ENCODE measurements at regions not wholly inside any gene's neighbourhood (a gene's known extent, or its start where the extent isn't known, plus 50 kb on each side); places are given as distances from the start of the nearest gene placed in this dataset.
"Not testable (repeated sequence)": the region's sequence is repeated elsewhere in the genome, so short reads cannot be mapped to it uniquely, and the experiment has no call there.

GRCh38 chr3:127070776-127071175 is 87.9 kb downstream of the PLXNA1 start:
- DNase-seq (ENCODE audit: low read depth), result no peak

DNA sequence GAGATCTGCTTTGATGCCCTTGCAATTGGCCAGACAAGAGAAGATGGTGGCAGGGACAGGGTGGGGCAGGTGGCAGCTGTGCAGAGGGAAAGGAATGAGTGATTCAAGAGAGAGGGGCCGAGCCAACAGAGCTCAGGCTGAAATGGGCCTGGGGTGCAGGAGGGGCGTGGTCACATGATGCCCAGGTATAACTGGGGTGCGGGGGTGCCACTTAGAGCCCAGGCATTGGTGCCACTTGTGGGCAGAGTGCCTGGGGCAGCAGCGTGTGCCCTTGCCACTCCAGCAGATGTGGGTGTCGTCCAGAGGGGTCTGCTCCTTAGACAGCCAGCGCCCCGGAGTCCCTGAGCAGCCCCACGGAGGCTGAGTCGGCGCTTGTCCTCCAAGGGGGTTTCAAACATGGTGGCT is 88.7 kb downstream of the PLXNA1 start:
- no peak for DNase-seq (ENCODE audit: low read depth)

GRCh38 chr3:127072221-127072771 is 89.4 kb downstream of the PLXNA1 start:
- DNase-seq (ENCODE audit: low read depth), result no peak

DNA sequence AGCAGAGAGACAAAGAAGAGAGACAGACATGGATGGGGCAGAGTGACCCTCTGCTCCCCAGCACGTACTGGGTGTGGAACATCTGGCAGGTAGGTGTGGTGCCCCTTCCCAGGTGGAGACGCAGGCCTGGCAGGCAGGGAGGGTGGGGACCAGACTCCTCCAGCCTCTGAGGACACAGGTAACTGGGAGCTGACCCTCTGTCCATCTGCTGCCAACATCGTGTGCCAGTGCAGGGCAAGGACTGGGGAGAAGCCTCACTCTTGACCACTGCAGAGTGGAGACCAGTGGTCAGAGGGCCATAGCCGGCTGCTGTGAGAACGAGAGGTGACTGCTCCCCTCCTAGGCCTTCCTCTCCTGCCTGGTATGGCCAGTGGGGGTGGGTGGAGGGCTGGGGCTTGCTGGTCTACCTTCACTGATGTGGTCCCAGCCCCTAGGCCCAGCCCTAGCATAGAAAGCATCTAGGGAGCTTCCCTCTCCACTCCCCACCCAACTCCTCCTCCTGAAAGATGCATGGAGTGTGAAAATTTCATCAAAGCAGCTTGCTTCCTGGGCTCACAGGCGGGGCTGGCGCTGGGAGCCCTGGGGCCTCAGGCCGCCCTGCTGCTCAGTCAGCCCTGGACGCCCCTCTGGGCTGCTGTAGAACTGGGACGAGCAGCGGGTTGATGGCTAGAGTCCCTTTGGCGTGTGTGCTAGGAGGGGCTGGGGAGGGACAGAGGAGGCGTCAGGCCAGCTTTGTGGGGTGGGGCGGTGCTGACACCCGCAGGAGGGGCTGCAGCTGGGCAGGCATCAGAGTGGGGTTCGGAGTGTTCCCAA is 90.3 kb downstream of the PLXNA1 start:
- no peak for DNase-seq (ENCODE audit: low read depth)

DNA sequence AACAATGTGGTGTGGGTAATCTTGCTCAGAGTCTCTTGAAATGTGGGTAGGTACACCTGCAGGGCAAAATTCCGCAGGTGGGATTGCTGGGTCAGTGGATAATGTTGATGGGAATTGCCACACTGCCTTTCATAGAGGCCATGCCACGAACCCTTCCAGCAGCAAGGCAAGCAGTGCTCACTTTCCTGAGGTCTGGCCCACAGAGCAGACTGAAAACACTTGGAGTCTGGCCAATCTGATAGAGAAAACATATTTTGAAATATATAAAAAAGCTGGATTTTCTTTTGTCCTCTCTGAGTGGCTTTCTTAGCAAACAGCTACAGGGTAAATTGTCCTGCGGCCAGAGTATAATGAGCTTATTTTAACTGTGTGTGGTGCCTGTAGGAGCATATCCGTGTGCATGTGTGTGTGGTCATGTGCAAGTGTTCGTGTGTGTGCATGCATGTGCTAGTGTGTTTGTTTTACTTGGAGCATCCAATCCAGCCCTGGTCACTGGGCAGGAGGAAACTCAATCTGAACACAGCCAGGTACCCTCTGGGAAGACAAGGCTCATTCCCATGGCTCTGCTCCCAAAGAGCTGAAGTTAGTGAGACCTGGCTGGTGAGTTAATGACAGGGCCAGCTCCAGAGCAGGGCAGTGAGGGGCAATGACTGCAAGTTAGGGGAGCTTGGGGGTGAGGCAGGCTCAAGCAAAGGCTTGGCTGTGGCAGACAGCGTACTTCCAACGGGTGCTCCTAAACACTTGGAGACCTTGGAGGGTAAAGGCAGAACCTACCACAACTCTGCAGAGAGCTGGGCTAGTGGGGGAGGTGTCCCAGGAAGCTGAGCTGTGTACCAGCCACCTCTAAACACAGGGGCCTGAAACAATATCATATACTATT is 91.3 kb downstream of the PLXNA1 start:
- DNase-seq (ENCODE audit: low read depth), result no peak

GRCh38 chr3:127074900-127075360 is 92.0 kb downstream of the PLXNA1 start:
- peak; percentile 66 for DNase-seq (ENCODE audit: low read depth)

DNA sequence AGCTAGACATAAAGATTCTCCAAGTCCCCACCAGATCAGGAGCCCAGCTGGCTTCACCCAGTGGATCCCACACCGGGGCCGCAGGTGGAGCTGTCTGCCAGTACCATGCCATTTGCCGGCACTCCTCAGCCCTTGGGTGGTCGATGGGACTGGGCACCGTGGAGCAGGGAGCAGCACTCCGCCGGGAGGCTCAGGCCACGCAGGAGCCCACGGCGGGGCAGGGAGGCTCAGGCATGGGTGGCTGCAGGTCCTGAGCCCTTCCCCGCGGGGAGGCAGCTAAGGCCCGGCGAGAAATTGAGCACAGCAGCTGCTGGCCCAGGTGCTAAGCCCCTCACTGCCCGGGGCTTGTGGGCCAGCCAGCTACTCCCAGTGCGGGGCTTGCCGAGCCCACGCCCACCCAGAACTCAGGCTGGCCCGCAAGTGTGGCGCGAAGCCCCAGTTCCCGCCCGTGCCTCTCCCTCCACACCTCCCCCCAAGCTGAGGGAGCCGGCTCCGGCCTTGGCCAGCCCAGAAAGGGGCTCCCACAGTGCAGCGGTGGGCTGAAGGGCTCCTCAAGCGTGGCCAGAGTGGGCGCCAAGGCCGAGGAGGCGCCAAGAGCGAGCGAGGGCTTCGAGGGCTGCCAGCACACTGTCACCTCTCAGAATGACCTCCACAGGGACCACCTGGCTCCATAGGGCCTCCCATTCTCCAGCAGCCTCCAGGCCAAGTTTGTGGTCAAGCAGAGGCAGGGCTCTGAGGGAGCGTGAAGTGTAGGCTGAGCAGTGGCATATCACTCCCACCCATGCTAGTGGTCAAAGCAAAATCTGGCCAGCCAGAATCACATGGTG is 93.5 kb downstream of the PLXNA1 start:
- DNase-seq (ENCODE audit: low read depth), result not testable (repeated sequence)

GRCh38 chr3:127077068-127077467 is 94.2 kb downstream of the PLXNA1 start:
- no peak for DNase-seq (ENCODE audit: low read depth)

- DNase-seq (ENCODE audit: low read depth), result no peak
Observed at GRCh38 chr3:127077505-127078064, 94.7 kb downstream of the PLXNA1 start.

DNA sequence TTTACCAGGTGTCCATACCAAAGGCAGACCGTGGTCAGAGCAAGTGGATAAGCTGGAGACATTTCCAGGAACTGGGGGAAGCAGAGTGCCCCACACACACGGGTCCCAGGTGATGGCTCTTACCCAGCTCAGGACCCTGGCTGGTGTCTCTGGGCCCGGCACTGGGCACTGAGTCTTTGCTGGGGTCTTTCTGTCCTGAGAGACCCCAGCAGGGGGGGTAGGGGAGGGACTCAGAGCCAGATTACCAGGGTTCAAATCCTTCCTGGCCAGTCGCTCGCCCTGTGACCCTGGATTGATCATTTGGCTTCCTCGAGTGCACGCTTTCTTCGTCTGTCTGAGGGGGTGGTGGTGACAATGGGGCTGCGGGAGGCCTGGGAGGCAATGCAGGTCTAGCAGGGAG is 95.7 kb downstream of the PLXNA1 start:
- no peak for DNase-seq (ENCODE audit: low read depth)

GRCh38 chr3:127079211-127079610 is 96.3 kb downstream of the PLXNA1 start:
- no peak for DNase-seq (ENCODE audit: low read depth)

- no peak for DNase-seq (ENCODE audit: low read depth)
Observed at GRCh38 chr3:127081001-127081720, 98.2 kb downstream of the PLXNA1 start.

GRCh38 chr3:127082066-127082465 is 99.2 kb downstream of the PLXNA1 start:
- no peak for DNase-seq (ENCODE audit: low read depth)

GRCh38 chr3:127083778-127084397 is 101.0 kb downstream of the PLXNA1 start:
- DNase-seq (ENCODE audit: low read depth), result no peak

DNA sequence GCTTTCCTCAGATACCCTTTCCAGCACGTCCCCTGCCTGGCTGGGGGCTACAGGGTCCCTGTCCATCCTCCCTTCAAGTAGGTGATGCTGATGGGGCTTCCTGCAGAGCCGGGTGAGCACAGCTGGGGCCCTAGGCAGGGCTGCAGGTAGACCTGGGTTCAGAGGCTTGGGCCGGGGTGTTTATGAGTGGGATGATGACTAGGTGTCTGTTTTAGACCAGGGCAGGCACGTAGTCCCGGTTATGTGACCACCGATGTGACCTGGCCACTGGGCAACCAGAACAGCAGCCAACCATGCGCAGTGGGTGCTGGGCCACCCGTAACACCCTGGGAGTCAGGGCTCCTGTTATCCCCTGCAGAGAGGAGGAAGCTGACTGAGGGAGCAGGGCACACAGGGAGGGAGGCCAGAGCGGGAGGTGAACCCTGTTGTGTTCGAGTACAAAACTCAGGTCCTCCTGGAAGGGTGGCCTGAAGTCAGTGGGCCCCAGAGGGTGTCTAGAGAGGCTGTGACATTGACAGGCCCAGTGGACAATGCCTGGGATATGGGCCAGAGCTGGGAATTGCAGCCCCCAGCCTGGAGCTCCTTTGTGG is 101.6 kb downstream of the PLXNA1 start:
- no peak for DNase-seq (ENCODE audit: low read depth)

- no peak for DNase-seq (ENCODE audit: low read depth)
Observed at GRCh38 chr3:127085576-127085975, 102.7 kb downstream of the PLXNA1 start.

DNA sequence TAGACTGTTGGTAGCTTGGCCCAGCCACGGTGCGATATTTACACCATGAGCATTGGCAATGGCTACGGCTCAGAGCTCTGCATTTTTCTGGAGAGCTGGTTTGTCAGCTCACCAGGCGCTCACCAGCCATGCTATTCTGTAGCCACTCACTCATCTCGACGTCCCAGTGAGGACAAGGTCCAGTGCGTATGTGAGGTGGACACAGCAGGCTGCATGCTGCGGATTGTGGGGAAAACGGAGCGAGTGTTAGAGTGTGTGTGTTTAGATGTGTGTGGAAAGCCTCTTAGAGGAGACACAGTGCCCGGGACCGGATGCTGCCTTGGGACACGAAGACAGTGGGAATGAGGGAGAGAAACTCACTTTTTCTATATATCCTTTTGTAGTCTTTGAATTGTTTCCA is 103.7 kb downstream of the PLXNA1 start:
- not testable (repeated sequence) for DNase-seq (ENCODE audit: low read depth)

DNA sequence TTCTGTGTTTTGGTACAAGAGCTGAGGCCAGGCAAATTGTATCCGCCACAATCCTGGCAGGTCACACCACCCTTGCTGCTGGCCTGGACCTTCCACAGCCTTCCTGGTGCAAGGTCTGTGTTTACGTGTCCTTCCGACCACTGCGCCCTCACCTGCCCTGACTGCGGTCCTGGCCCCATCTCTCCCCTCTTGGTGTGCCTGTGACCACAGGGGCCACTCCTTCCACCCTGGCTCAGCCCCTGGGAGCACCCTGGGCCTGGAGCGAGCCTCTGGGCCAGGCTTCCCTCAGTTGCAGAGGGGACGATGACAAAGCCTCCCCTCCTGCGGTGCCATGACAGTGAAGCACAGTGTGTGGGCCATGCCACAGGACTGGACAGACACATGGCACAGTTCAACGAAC is 104.5 kb downstream of the PLXNA1 start:
- DNase-seq (ENCODE audit: low read depth), result no peak

DNA sequence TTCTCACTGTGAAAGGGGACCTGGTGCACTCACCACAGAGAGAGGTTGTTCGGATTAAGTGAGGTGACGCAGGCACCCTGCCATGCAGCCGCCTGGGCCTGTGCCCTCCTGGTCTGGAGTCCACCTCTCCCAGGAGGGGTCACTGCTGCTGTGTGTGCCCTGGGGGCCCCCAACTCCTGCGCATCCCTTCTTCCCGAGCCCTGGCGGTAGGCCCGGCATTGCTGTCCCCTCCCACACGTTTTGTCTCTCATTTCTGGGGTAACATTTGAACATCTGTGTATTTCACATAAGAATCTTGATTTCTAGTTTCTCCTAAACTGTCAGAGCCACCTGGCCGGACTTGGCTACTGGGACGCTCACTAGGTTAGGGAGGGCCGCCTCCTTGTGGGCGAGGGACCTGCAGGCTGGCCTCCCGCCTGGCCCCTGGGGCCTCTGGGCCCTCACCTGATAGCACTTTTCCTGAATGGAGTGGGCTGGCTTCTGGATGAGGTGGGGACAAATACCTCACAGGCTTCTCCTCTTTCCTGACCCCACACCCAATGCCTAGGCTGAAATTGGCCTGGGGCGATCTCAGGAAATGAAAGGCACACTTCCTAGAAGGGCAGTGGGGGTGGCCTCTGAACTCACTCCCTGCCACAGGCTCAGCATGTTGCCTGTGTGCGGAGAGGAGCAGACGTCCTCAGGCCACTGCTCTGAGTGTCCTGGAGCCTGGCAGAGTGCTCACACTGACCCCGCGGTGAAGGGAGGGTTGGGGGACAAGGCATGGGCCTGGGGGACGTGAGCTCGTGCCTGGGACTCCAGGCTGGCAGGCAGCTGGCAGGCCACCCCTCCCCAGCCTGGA is 104.2 kb upstream of the PRR23E start:
- no peak for DNase-seq (ENCODE audit: low read depth)

All from LHCN-M2 (cell line).